HG02884 (cell line): ENCODE measurements at regions not wholly inside any gene's neighbourhood (a gene's known extent, or its start where the extent isn't known, plus 50 kb on each side); places are given as distances from the start of the nearest gene placed in this dataset.

Source experiments
- ATAC-seq: cut with Tn5 transposase; IDR thresholded peaks from one replicate; pipeline ENCODE4 v1.9.1; 2021; ENCODE audit warnings: mild to moderate bottlenecking, moderate library complexity; ENCODE audit not compliant: unreplicated experiment

- ATAC-seq, result no peak
Measured at GRCh38 chr6:11332463-11332862, 100.0 kb upstream of the NEDD9 start.

GRCh38 chr6:11331111-11331510, 98.6 kb upstream of the NEDD9 start:
- no peak for ATAC-seq

- no peak for ATAC-seq
Measured at GRCh38 chr6:11330413-11330760, 97.9 kb upstream of the NEDD9 start.

DNA sequence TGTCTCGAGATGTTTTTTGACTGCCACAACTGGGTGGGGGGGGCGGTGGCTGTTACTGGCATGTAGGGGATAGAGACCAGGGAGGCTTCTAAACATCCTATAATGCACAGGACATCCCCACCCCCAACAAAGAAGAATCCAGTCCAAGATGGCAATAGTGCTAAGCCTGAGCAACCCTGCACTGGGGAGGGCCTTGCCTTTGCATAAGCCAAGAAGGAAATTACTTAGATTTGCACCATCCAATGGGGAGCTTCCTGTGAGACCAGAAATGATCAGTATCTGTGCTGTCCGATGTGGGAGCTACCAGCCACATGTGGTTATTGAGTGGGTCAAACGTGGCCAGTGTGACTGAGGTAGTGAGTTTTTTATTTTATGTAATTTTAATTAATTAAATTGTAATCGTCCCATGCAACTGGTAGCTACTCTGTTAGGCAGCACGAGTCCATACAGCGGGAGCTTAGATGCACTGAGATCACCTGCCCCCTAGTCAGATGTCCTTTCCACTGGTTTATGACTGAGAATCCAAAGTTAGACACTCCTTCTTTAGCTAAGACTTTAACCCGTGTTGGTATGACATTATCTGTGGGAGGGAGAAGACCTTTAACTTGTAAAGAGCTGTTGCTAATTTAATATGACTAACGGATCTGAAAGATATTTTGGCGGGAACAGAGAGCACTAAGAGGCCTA, 97.4 kb upstream of the NEDD9 start:
- ATAC-seq, result no peak

- ATAC-seq, result no peak
Measured at GRCh38 chr6:11328613-11329247, 96.3 kb upstream of the NEDD9 start.

DNA sequence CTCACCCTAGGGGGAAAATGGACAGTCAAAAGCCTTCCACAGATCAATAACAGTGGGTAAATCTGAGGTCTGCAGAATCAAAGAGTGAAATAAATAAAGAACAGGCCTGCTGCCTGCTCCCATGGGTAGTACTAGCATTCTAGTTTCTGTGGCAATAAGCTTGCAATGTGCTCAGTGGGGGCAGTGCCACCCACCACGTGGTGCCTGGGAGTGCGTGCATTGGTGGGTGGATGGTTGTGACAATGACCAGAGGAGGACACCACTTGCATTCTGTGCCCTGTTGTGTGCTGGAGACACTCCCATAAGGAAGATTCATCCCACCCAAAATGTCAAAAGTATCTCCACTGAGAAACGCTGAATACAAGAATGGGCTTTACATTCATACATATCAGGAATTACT, 95.5 kb upstream of the NEDD9 start:
- ATAC-seq, result no peak

DNA sequence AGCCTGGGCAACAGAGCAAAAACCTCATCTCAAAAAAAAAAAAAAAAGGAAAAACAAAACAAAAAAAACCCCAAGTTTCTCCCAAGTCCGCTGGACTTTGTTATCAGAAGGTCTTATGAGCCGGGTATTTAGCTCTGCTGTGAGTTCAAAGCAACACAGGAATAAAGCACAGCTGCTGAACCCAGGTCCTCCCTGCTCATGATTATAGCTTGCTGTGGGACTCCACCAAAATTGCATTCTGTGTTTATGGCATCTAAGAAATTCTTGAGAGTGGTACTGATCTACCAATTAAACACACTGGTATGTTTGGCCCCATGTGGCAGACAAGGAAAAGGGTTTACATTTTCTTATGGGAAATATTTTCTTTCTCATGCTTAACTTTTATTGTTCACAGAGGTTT, 93.6 kb upstream of the NEDD9 start:
- ATAC-seq, result no peak

GRCh38 chr6:11324453-11325015, 92.1 kb upstream of the NEDD9 start:
- peak; percentile 82 for ATAC-seq

DNA sequence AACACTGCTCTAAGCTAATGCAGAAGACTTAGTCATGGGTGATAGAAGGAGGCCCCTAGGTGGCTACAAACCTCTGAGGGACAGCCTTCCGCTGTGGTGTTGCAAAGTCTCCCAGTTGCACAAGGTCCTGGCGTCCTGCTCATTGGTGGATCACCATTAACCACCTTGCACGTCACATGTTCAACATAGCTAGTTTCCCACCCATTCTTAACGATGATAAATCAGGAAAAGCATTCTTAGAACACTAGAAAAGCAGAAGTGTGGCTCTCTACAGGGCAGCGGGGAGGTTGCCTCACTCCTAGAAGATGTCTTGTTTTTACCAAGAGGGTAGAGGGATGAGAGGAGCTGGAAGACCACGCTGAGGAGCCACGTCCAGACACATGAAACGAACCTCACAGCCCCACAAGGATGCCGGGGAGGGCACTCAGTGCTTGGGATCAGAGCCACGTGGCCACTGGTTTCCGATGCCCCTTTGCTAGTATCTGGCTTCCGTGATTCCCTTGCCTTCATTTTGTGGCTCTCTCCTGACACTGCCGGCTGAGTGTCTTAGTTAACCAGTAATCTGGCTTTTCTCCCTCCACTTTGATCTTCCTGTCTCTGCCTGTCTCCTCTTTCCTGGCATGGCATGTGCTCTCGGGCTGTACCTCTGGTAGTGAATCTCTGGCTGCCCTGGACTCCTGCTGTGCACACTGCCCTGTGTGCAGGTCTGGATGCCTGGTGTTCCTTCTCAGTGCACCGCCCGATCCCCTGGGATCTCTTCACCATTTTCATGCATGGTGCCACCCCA, 91.4 kb upstream of the NEDD9 start:
- ATAC-seq, result no peak

- ATAC-seq, result no peak
Measured at GRCh38 chr6:11322252-11322885, 89.9 kb upstream of the NEDD9 start.

GRCh38 chr6:11320914-11321597, 88.6 kb upstream of the NEDD9 start:
- no peak for ATAC-seq

- no peak for ATAC-seq
Measured at GRCh38 chr6:11318835-11319813, 86.7 kb upstream of the NEDD9 start.

DNA sequence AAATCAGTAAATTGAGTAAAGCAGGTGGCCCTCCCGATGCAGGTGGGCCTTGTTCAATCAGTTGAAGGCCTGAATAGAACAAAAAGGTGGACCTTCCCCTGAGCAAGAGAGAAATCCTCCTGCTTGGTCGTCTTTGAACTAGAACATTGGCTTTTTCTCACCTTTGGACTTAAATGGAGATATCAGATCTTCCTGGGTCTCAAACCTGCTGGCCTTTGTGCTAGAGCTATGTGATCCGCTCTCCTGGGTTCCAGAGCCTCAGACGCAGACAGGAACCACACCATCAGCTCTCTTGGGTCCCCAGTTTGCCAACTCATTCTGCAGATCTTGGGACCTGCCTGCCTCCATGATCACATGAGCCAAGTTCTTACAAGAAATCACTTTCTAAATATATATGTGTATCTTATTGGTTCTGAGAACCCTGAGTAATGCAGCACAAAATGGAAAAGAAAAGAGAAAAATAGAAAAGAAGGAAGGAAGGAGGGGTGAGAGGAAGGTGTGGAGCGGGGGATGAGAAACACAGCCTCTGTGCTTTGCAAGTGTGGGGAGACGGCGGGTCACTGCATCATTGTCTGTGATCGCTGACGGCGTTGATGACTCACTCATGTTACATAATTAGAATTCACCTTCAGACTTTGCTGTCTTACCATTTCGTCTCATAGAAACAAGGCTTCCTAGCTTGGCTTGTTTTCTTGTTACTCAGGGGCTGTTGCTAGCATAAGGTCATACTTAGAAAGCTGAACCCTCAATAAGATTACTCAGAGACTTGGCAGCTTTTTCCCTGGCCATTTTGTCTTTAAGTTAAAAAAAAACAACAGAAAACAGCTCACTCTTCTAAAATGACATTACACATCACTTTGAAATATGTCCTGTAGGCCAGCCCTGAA, 85.7 kb upstream of the NEDD9 start:
- ATAC-seq, result peak; percentile 66

GRCh38 chr6:11315743-11316437, 83.4 kb upstream of the NEDD9 start:
- no peak for ATAC-seq

DNA sequence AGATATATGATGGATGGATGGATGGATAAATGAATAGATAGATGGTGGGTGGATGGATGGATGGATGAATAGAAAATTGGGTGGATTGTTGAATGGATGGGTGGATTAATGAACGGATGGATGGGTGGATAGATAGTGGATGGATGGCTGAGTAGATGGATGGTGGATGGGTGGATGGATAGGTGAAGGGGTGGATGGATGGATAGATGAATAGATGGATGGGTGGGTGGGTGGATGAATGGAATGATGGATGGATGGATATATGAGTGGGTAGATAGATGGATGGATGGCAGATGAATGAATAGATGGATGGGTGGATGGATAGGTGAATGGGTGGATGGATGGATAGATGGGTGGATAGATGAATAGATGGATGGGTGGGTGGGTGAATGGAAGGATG, 80.7 kb upstream of the NEDD9 start:
- ATAC-seq, result no peak

DNA sequence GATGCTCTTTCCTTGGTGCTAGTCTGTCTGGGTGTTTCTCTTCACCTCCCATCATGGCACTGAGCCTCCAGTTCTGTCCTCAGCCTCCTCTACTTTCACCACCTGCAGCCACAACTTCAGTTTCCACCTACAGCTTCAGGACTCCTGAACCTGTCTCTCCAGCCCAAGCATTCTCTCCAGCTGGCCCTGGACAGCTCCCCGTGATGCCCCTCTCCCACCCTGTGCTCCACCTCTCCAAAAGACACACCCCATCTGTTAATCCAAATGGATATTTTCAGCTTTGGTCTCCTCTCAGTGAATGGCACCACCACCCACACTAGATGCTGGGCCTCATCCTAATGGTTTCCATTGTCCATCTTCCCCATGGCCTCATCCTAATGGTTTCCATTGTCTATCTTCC, 79.5 kb upstream of the NEDD9 start:
- no peak for ATAC-seq

- no peak for ATAC-seq
Measured at GRCh38 chr6:11309947-11310665, 77.6 kb upstream of the NEDD9 start.
